ENCODE measurements at regions not wholly inside any gene's neighbourhood (a gene's known extent, or its start where the extent isn't known, plus 50 kb on each side); places are given as distances from the start of the nearest gene placed in this dataset.

DNA sequence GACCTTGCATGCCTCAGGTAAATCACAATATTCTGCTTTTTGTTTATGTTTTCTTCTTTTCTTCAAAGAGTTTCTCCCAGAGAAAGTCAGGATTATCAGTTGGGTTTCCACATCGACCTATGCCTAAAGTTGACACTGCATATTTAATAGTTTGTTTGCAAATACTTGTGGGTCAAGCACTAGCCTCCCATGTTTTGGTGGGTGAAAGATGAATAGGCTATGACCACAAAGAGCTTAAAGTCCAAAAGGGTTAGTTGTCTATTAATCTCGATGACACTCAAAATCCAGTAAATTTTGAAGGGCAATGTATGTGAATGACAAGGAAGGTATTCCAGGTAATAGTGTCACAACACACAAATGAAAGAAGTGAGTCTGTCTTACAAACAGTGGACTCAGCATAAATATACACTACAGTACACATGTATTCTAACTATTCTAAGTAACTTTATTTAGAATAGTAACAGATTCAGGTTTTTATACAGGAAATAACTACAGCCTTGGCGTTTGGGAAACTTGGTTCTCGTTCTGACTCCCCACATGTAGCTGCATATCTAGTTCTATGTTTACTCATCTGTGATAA, 667.1 kb downstream of the PCDH17 start (continued):
- TF ChIP-seq, protein P1, sequence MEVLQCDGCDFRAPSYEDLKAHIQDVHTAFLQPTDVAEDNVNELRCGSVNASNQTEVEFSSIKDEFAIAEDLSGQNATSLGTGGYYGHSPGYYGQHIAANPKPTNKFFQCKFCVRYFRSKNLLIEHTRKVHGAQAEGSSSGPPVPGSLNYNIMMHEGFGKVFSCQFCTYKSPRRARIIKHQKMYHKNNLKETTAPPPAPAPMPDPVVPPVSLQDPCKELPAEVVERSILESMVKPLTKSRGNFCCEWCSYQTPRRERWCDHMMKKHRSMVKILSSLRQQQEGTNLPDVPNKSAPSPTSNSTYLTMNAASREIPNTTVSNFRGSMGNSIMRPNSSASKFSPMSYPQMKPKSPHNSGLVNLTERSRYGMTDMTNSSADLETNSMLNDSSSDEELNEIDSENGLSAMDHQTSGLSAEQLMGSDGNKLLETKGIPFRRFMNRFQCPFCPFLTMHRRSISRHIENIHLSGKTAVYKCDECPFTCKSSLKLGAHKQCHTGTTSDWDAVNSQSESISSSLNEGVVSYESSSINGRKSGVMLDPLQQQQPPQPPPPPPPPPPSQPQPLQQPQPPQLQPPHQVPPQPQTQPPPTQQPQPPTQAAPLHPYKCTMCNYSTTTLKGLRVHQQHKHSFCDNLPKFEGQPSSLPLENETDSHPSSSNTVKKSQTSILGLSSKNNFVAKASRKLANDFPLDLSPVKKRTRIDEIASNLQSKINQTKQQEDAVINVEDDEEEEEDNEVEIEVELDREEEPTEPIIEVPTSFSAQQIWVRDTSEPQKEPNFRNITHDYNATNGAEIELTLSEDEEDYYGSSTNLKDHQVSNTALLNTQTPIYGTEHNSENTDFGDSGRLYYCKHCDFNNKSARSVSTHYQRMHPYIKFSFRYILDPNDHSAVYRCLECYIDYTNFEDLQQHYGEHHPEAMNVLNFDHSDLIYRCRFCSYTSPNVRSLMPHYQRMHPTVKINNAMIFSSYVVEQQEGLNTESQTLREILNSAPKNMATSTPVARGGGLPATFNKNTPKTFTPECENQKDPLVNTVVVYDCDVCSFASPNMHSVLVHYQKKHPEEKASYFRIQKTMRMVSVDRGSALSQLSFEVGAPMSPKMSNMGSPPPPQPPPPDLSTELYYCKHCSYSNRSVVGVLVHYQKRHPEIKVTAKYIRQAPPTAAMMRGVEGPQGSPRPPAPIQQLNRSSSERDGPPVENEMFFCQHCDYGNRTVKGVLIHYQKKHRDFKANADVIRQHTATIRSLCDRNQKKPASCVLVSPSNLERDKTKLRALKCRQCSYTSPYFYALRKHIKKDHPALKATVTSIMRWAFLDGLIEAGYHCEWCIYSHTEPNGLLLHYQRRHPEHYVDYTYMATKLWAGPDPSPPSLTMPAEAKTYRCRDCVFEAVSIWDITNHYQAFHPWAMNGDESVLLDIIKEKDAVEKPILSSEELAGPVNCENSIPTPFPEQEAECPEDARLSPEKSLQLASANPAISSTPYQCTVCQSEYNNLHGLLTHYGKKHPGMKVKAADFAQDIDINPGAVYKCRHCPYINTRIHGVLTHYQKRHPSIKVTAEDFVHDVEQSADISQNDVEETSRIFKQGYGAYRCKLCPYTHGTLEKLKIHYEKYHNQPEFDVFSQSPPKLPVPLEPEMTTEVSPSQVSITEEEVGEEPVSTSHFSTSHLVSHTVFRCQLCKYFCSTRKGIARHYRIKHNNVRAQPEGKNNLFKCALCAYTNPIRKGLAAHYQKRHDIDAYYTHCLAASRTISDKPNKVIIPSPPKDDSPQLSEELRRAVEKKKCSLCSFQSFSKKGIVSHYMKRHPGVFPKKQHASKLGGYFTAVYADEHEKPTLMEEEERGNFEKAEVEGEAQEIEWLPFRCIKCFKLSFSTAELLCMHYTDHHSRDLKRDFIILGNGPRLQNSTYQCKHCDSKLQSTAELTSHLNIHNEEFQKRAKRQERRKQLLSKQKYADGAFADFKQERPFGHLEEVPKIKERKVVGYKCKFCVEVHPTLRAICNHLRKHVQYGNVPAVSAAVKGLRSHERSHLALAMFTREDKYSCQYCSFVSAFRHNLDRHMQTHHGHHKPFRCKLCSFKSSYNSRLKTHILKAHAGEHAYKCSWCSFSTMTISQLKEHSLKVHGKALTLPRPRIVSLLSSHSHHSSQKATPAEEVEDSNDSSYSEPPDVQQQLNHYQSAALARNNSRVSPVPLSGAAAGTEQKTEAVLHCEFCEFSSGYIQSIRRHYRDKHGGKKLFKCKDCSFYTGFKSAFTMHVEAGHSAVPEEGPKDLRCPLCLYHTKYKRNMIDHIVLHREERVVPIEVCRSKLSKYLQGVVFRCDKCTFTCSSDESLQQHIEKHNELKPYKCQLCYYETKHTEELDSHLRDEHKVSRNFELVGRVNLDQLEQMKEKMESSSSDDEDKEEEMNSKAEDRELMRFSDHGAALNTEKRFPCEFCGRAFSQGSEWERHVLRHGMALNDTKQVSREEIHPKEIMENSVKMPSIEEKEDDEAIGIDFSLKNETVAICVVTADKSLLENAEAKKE (CRISPR knock-in tag; IDR thresholded peaks at IDR 0.05) = no peak
- TF ChIP-seq ZNF331 (CRISPR knock-in tag; IDR thresholded peaks at IDR 0.05; ENCODE audit: low read depth) (no peak), NANOG (IDR thresholded peaks at IDR 0.05; ENCODE audit: borderline replicate concordance) (no peak), REST (IDR thresholded peaks at IDR 0.05; ENCODE audit: unreplicated experiment) (no peak), CTCF (conservative IDR thresholded peaks at IDR 0.05; ENCODE audit: low read depth in 2 of 2) (no peak), STAT1 (IDR thresholded peaks at IDR 0.05; ENCODE audit: unreplicated experiment) (no peak), POLR2AphosphoS5 (IDR thresholded peaks at IDR 0.05; ENCODE audit: low read depth) (no peak), ZNF114 (CRISPR knock-in tag; IDR thresholded peaks at IDR 0.05) (no peak), CREB1 (CRISPR knock-in tag; IDR thresholded peaks at IDR 0.05; ENCODE audit: low read depth) (no peak)

Measured in GM23338 (cell line).